Neutrophil (primary cell): ENCODE measurements at regions not wholly inside any gene's neighbourhood (a gene's known extent, or its start where the extent isn't known, plus 50 kb on each side); places are given as distances from the start of the nearest gene placed in this dataset.
"Not testable (repeated sequence)": the region's sequence is repeated elsewhere in the genome, so short reads cannot be mapped to it uniquely, and the experiment has no call there.

Experiments
- H3K27ac ChIP-seq: fragments of 200-600 bp; sonication (generic); 2 replicates; pipeline ENCODE4 v1.5.1; 2016; ENCODE audit warnings: mild to moderate bottlenecking, moderate library complexity
- H3K27me3 ChIP-seq: fragments of 200-600 bp; sonication (generic); 2 replicates; pipeline ENCODE4 v1.6.0; 2016; ENCODE audit warnings: mild to moderate bottlenecking
- H3K36me3 ChIP-seq: fragments of 200-600 bp; sonication (generic); 2 replicates; pipeline ENCODE4 v1.5.1; 2017
- H3K4me1 ChIP-seq, 2 experiments: fragments of 200-600 bp in 1 of 2; sonication (generic) in 1 of 2; 1 replicate in 1 of 2; 2 replicates in 1 of 2; pipeline versions ENCODE4 v1.5.1 to v1.6.1; 2013 to 2016; ENCODE audit warnings: low read depth in 1 of 2, low read length in 1 of 2, mild to moderate bottlenecking in 1 of 2, moderate library complexity in 1 of 2; ENCODE audit not compliant: control insufficient read depth in 1 of 2, insufficient read depth in 1 of 2
- H3K4me3 ChIP-seq, 2 experiments: fragments of 200-600 bp in 1 of 2; sonication (generic) in 1 of 2; 1 replicate in 1 of 2; 2 replicates in 1 of 2; pipeline ENCODE4 v1.5.1; 2013 to 2016; ENCODE audit warnings: low read depth in 1 of 2, low read length in 1 of 2, mild to moderate bottlenecking in 1 of 2, moderate library complexity in 1 of 2
- H3K9me3 ChIP-seq: fragments of 200-600 bp; sonication (generic); 2 replicates; pipeline ENCODE4 v1.5.1; 2016
- CTCF ChIP-seq: fragments of 200-600 bp; sonication (generic); IDR thresholded peaks from 2 replicates; pipeline ENCODE4 v1.5.1; 2016; ENCODE audit warnings: antibody characterized with exemption

GRCh38 chr14:23751616-23752015, 115.5 kb downstream of the DHRS2 start:
- Histone ChIP-seq H3K9me3 (no peaks in the 10 kb centered on the region), H3K4me3 (no peak overlapping the region)
- TF ChIP-seq CTCF: no peak

GRCh38 chr14:23763394-23763793, 127.2 kb downstream of the DHRS2 start:
- Histone ChIP-seq H3K36me3 (no peaks in the 10 kb centered on the region), H3K4me3 (no peak overlapping the region), H3K9me3 (no peaks in the 10 kb centered on the region), H3K27me3 (no peaks in the 10 kb centered on the region), H3K27ac (no peak overlapping the region), H3K4me1 (no peaks in the 10 kb centered on the region)
- no peak for TF ChIP-seq CTCF

More at GRCh38 chr14:23751616-23752015, 115.5 kb downstream of the DHRS2 start:
- no peak overlapping the region for H3K27ac ChIP-seq
- H3K4me1 ChIP-seq: no peaks in the 10 kb centered on the region
- H3K36me3 ChIP-seq: no peaks in the 10 kb centered on the region
- peaks cover 13% of the 10 kb centered on the region for H3K27me3 ChIP-seq

- H3K36me3 ChIP-seq: no peaks in the 10 kb centered on the region
- no peaks in the 10 kb centered on the region for H3K9me3 ChIP-seq
- H3K27me3 ChIP-seq: no peaks in the 10 kb centered on the region
- H3K4me1 ChIP-seq: no peaks in the 10 kb centered on the region
- no peak for TF ChIP-seq CTCF
- H3K27ac ChIP-seq: no peak overlapping the region
- no peak overlapping the region for H3K4me3 ChIP-seq
Observed at GRCh38 chr14:23766737-23767401, 130.7 kb downstream of the DHRS2 start.

GRCh38 chr14:23769221-23769728, 133.1 kb downstream of the DHRS2 start:
- H3K4me3 ChIP-seq, H3K9me3 ChIP-seq, H3K4me1 ChIP-seq, H3K36me3 ChIP-seq, H3K27me3 ChIP-seq, H3K27ac ChIP-seq: not testable (repeated sequence)

GRCh38 chr14:23773981-23774380, 137.8 kb downstream of the DHRS2 start:
- TF ChIP-seq CTCF: no peak
- Histone ChIP-seq H3K9me3 (no peaks in the 10 kb centered on the region), H3K27me3 (no peaks in the 10 kb centered on the region), H3K36me3 (no peaks in the 10 kb centered on the region), H3K4me1 (no peaks in the 10 kb centered on the region), H3K27ac (no peak overlapping the region), H3K4me3 (no peak overlapping the region)

GRCh38 chr14:23776296-23776695, 140.1 kb downstream of the DHRS2 start:
- TF ChIP-seq CTCF: no peak
- H3K4me3 ChIP-seq: no peak overlapping the region
- H3K27me3 ChIP-seq: no peaks in the 10 kb centered on the region
- no peak overlapping the region for H3K27ac ChIP-seq
- H3K9me3 ChIP-seq: no peaks in the 10 kb centered on the region
- no peaks in the 10 kb centered on the region for H3K36me3 ChIP-seq
- no peaks in the 10 kb centered on the region for H3K4me1 ChIP-seq
